Transverse colon (tissue), 4 donors: ENCODE measurements at regions not wholly inside any gene's neighbourhood (a gene's known extent, or its start where the extent isn't known, plus 50 kb on each side); places are given as distances from the start of the nearest gene placed in this dataset.

ENCODE experiments used
- DNase-seq: peaks from one replicate; pipeline ENCODE4 v3.0.0-alpha.2; 2019
- H3K27ac ChIP-seq, 4 donors: fragments of 200-600 bp; sonication (generic); 2 replicates each; pipeline ENCODE4 v1.5.1; 2016 to 2018; ENCODE audit warnings: inconsistent platforms in 4 of 4
- H3K27me3 ChIP-seq: fragments of 200-600 bp; sonication (generic); 2 replicates; pipeline ENCODE4 v1.5.1; 2017; ENCODE audit warnings: inconsistent platforms
- H3K36me3 ChIP-seq, 4 donors: fragments of 200-600 bp; sonication (generic); 2 replicates each; pipeline ENCODE4 v1.5.1; 2017 to 2019; ENCODE audit warnings: inconsistent platforms in 4 of 4
- H3K4me1 ChIP-seq, 4 donors: fragments of 200-600 bp; sonication (generic); 2 replicates each; pipeline ENCODE4 v1.5.1; 2017 to 2020; ENCODE audit warnings: inconsistent platforms in 4 of 4
- H3K4me3 ChIP-seq, 4 donors: fragments of 200-600 bp; sonication (generic); 1 replicate in 1 of 4; 2 replicates in 3 of 4; pipeline versions ENCODE4 v1.5.1 to v1.6.1; 2017 to 2019; ENCODE audit warnings: inconsistent platforms in 4 of 4
- H3K9me3 ChIP-seq, 2 donors: fragments of 200-600 bp; sonication (generic); 2 replicates each; pipeline ENCODE4 v1.5.1; 2017 to 2019; ENCODE audit warnings: inconsistent platforms in 2 of 2
- EP300 ChIP-seq: sonication (generic); formaldehyde crosslinking; IDR thresholded peaks from one replicate; pipeline ENCODE4 v1.6.1; 2017; ENCODE audit warnings: antibody characterized with exemption, low read depth
- POLR2A ChIP-seq: fragments of 450-650 bp; IDR thresholded peaks from one replicate; pipeline ENCODE4 v1.6.1; 2016; ENCODE audit warnings: antibody characterized with exemption, mild to moderate bottlenecking, moderate library complexity
- POLR2AphosphoS5 ChIP-seq, 3 donors: sonication (generic); formaldehyde crosslinking; IDR thresholded peaks; one replicate each; pipeline ENCODE4 v1.6.1; 2016; ENCODE audit warnings: antibody characterized with exemption in 3 of 3
- WGBS, 2 donors: methylation state at CpG; one replicate each; pipeline ENCODE4 v1.1.5; 2018; ENCODE audit warnings: low coverage in 1 of 2; 5-methylcytosine and 5-hydroxymethylcytosine counted together
- in situ Hi-C, 4 donors: fragments of 200-750 bp; cut with MboI; loops; one replicate each; pipeline versions ENCODE4 v1.15.0 to v1.15.1; 2017; ENCODE audit warnings: low sequenced_read_pairs in 3 of 4, low pct_ligation_motif_present in 1 of 4, low pct_unique_long_range_greater_than_20kb in 1 of 4
- intact Hi-C: fragments of 100-400 bp; cut with DNase I; formaldehyde crosslinking; loops from one replicate; pipeline ENCODE4 v1.15.1; 2023; ENCODE audit warnings: low total_unique reads
- TF ChIP-seq, protein P1 (sequence below), 5 experiments: fragments of 200-600 bp in 3 of 5; fragments of 450-650 bp in 2 of 5; sonication (generic) in 3 of 5; IDR thresholded peaks; 1 replicate in 2 of 5; 2 replicates in 3 of 5; pipeline ENCODE4 v1.5.1; 2016 to 2017; ENCODE audit warnings: antibody characterized with exemption in 5 of 5, inconsistent platforms in 3 of 5, mild to moderate bottlenecking in 2 of 5, moderate library complexity in 1 of 5

DNA sequence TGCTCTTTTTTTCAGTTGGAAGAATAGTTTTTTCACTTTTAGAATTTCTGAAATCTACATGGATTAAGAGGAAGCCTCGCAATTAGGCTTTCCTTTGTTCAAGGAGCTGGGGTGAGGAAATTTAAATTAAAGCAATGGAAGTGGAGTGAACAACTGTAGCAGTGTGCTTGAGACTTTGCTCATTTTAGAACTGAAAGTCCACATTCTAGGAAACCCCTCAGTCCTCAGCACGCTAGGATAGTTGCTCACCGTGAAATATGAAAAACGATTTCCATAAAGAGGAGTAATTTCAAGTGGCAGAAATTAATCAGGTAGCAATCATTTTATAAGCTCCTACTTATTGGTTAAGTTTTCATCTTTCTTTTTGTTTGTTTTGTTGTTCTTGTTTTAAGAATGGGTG, 243.0 kb upstream of the ITGA1 start:
- intact Hi-C loops (no loop called here), in situ Hi-C loops (no loop called here)
- no peak for DNase-seq
- Histone ChIP-seq H3K4me3 (no peak overlapping the region), H3K27ac (no peak overlapping the region), H3K9me3 (no peaks in the 10 kb centered on the region), H3K36me3 (no peaks in the 10 kb centered on the region), H3K4me1 (no peaks in the 10 kb centered on the region), H3K27me3 (no peaks in the 10 kb centered on the region)
- 80 to 81% methylated on average over 4 of the region's 4 CpGs for WGBS, 2 donors
- no peak for TF ChIP-seq POLR2A
- TF ChIP-seq, protein P1, sequence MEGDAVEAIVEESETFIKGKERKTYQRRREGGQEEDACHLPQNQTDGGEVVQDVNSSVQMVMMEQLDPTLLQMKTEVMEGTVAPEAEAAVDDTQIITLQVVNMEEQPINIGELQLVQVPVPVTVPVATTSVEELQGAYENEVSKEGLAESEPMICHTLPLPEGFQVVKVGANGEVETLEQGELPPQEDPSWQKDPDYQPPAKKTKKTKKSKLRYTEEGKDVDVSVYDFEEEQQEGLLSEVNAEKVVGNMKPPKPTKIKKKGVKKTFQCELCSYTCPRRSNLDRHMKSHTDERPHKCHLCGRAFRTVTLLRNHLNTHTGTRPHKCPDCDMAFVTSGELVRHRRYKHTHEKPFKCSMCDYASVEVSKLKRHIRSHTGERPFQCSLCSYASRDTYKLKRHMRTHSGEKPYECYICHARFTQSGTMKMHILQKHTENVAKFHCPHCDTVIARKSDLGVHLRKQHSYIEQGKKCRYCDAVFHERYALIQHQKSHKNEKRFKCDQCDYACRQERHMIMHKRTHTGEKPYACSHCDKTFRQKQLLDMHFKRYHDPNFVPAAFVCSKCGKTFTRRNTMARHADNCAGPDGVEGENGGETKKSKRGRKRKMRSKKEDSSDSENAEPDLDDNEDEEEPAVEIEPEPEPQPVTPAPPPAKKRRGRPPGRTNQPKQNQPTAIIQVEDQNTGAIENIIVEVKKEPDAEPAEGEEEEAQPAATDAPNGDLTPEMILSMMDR (IDR thresholded peaks at IDR 0.05) = no peak
- no peak for TF ChIP-seq EP300
- no peak for TF ChIP-seq POLR2AphosphoS5 (IDR thresholded peaks at IDR 0.05)

DNA sequence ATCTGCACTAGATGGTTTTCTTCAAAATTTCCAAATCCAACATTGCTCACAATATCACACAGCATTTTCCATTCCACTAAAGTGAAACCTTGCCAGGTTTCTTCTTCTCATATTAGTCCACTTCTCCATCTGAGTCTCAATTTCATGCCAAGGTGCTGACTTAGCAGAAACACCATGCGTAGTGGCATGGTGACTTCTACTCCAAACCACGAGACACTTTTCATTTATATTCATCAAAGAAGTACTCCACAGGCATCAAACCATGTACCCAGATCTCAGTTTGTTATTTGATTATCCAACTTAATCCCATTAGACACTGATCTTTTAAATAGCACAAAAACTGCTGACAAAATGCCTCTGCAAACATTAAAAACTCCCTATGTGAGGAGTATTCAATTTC, 233.4 kb upstream of the ITGA1 start:
- no peak overlapping the region for H3K4me3 ChIP-seq
- intact Hi-C loops (no loop called here), in situ Hi-C loops (no loop called here)
- DNase-seq = no peak
- TF ChIP-seq, protein P1 (IDR thresholded peaks at IDR 0.05) = no peak
- TF ChIP-seq EP300 (no peak), POLR2A (no peak), POLR2AphosphoS5 (IDR thresholded peaks at IDR 0.05) (no peak)
- no peaks in the 10 kb centered on the region for H3K27me3 ChIP-seq
- no peak overlapping the region for H3K27ac ChIP-seq
- no peaks in the 10 kb centered on the region for H3K4me1 ChIP-seq
- H3K36me3 ChIP-seq = no peaks in the 10 kb centered on the region
- WGBS, 2 donors = 55% methylated on average over 2 of the region's 2 CpGs; no CpG with 5 or more reads in 1 of the 2 donors
- H3K9me3 ChIP-seq = no peaks in the 10 kb centered on the region

DNA sequence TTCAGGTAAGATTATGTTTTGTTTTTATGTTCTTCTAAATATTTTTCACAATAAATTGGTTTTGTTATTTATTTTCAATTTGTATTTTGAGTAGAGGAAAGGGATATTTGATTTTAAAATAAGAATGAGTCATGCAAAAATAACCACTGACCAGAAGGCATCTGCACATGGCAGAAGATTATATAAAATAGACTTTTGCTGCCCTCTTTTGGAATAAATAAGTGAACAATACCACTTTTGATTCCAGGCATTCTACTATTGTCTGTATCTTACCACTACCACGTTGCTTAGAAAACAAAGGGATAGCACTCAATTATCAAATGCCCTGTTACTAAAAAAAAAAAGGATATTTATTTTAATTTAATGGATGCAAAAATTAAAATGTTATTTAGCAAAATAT, 227.3 kb upstream of the ITGA1 start:
- Histone ChIP-seq H3K36me3 (no peaks in the 10 kb centered on the region), H3K4me3 (no peak overlapping the region), H3K4me1 (no peaks in the 10 kb centered on the region), H3K27ac (no peak overlapping the region), H3K27me3 (no peaks in the 10 kb centered on the region), H3K9me3 (no peaks in the 10 kb centered on the region)
- in situ Hi-C loops = no loop called here
- 0 to 12% methylated on average over 1 of the region's 1 CpG for WGBS, 2 donors
- intact Hi-C loops = no loop called here
- no peak for DNase-seq
- TF ChIP-seq EP300 = no peak
- TF ChIP-seq, protein P1 (IDR thresholded peaks at IDR 0.05) = peak in 1 of 5 experiments; percentile 8

DNA sequence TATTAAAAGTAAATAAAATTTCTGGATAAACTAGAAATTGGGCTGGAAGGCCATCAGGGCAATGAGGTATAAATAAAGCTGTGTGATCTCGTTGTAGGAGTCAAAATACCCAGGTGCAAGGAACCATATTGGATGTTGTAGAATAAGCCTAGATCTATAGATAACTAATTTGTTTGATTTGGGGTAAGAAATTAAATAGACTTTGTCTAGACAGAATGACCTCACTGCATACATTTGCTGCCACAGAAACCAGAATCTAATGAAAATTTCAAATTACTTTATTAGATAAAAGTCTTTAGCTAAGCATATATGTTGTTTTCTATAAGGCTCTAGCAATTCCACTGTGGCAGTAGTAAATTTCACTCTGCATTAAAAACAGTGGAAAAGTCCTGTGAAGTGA, 225.2 kb upstream of the ITGA1 start:
- Histone ChIP-seq H3K27ac (no peak overlapping the region), H3K4me1 (no peaks in the 10 kb centered on the region), H3K9me3 (no peaks in the 10 kb centered on the region), H3K27me3 (no peaks in the 10 kb centered on the region), H3K36me3 (no peaks in the 10 kb centered on the region), H3K4me3 (no peak overlapping the region)
- TF ChIP-seq, protein P1 (IDR thresholded peaks at IDR 0.05) = no peak
- no peak for TF ChIP-seq EP300
- TF ChIP-seq POLR2AphosphoS5 (IDR thresholded peaks at IDR 0.05) = no peak
- no peak for TF ChIP-seq POLR2A
- in situ Hi-C loops = no loop called here
- 24 to 57% methylated on average over 1 of the region's 1 CpG for WGBS, 2 donors
- DNase-seq = no peak
- intact Hi-C loops = no loop called here
